ENCODE measurements at regions not wholly inside any gene's neighbourhood (a gene's known extent, or its start where the extent isn't known, plus 50 kb on each side); places are given as distances from the start of the nearest gene placed in this dataset.

GRCh38 chr10:21010615-21011014, 113.5 kb upstream of the NEBL start:
- no peaks in the 10 kb centered on the region for H3K4me1 ChIP-seq
- no peak overlapping the region for H3K4me3 ChIP-seq
- no peaks in the 10 kb centered on the region for H3K36me3 ChIP-seq (replicated peaks in 1 of 2; ENCODE audit: insufficient read depth in 1 of 2, low read depth in 2 of 2)
- intact Hi-C loops (cut with DNase I): no loop called here
- no peak for ATAC-seq
- no peaks in the 10 kb centered on the region for H3K9me3 ChIP-seq
- H3K27me3 ChIP-seq: no peaks in the 10 kb centered on the region
- DNase-seq: no peak
- 89 to 90% methylated on average over 3 of the region's 3 CpGs for WGBS, 2 donors
- H3K27ac ChIP-seq: no peak overlapping the region
- TF ChIP-seq POLR2A (IDR thresholded peaks at IDR 0.05) (no peak), CTCF (IDR thresholded peaks at IDR 0.05) (no peak)

DNA sequence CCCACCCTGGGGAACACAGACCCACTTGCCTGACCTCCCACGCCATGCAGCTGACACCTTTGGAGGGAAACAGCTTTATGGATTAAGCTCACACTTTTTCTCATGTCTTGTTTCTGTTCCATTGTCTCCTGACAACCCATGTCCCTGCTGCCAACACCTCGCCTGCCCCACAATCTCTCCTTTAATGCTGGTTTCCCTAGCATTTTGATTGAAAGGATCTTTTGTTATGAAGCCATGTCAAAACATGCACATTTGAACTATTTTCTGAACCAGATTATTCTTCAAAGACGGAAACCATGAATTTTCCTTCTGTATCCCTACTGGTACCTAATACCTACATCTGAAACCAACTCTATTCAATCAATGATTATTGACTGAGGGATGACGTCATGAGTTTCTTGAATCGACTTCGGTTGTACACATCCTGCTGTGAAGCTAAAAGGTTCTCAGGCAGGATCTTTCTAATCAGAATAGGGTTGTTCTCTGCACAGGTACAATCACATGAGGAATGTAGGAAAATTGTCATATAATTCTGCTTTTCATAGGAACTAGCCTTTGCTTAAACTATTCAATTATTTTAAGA, 106.2 kb upstream of the NEBL start:
- Histone ChIP-seq H3K4me1 (peaks cover 11% of the 10 kb centered on the region), H3K4me3 (no peak overlapping the region), H3K9me3 (no peaks in the 10 kb centered on the region), H3K27ac (no peak overlapping the region), H3K36me3 (replicated peaks in 1 of 2; ENCODE audit: insufficient read depth in 1 of 2, low read depth in 2 of 2) (no peaks in the 10 kb centered on the region), H3K27me3 (no peaks in the 10 kb centered on the region)
- WGBS, 2 donors: 74 to 91% methylated on average over 6 of the region's 6 CpGs
- DNase-seq (no peak), ATAC-seq (no peak)
- intact Hi-C loops (cut with DNase I): no loop called here
- TF ChIP-seq CTCF (IDR thresholded peaks at IDR 0.05) (no peak), POLR2A (IDR thresholded peaks at IDR 0.05) (no peak)

DNA sequence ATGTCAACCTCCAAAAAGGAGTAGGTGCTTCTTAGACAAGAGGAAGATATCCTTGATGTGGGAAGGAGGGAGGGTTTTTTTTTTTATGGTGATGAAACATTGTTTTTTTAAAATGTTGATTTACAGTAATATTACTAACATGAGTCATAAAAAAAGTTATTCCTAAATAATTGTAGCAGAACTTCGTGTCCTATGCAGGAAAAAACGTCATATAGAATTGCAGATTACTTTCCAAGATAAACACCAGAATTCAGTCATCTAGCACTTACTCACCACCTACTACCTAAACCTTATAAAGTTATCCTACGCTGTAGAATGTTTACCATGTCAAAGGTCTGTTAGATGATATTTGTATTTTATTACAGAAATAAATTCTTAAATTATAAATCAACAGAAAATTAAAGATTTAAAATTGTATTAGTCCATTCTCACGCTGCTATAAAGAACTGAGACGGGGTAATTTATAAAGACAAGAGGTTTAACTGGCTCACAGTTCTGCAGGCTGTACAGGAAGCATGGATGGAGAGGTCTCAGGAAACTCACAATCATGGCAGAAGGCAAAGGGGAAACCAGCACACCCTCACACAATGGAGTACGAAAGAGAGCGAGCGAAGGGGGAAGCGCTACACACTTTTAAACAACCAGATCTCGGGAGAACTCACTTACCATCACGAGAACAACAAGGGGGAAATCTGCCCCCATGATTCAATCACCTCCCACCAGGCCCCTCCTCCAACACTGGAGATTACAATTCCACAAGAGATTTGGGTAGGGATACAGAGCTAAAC, 105.2 kb upstream of the NEBL start:
- H3K27me3 ChIP-seq: no peaks in the 10 kb centered on the region
- ATAC-seq (no peak), DNase-seq (no peak)
- no peaks in the 10 kb centered on the region for H3K36me3 ChIP-seq (replicated peaks in 1 of 2; ENCODE audit: insufficient read depth in 1 of 2, low read depth in 2 of 2)
- no peaks in the 10 kb centered on the region for H3K9me3 ChIP-seq
- WGBS, 2 donors: 75 to 82% methylated on average over 11 of the region's 11 CpGs
- intact Hi-C loops (cut with DNase I): no loop called here
- H3K27ac ChIP-seq: no peak overlapping the region
- H3K4me3 ChIP-seq: no peak overlapping the region
- TF ChIP-seq POLR2A (IDR thresholded peaks at IDR 0.05) (no peak), CTCF (IDR thresholded peaks at IDR 0.05) (no peak)
- peaks cover 11% of the 10 kb centered on the region for H3K4me1 ChIP-seq

- Histone ChIP-seq H3K4me3 (no peak overlapping the region), H3K4me1 (peaks cover 11% of the 10 kb centered on the region), H3K27ac (no peak overlapping the region), H3K36me3 (replicated peaks in 1 of 2; ENCODE audit: insufficient read depth in 1 of 2, low read depth in 2 of 2) (no peaks in the 10 kb centered on the region), H3K27me3 (no peaks in the 10 kb centered on the region), H3K9me3 (no peaks in the 10 kb centered on the region)
- WGBS, 2 donors: 92 to 95% methylated on average over 11 of the region's 11 CpGs
- no peak for TF ChIP-seq POLR2A (IDR thresholded peaks at IDR 0.05)
- no peak for TF ChIP-seq CTCF (IDR thresholded peaks at IDR 0.05)
- DNase-seq (no peak), ATAC-seq (no peak)
- intact Hi-C loops (cut with DNase I): no loop called here
These were observed 102.6 kb upstream of the NEBL start for GRCh38 chr10:20999699-21000098.

DNA sequence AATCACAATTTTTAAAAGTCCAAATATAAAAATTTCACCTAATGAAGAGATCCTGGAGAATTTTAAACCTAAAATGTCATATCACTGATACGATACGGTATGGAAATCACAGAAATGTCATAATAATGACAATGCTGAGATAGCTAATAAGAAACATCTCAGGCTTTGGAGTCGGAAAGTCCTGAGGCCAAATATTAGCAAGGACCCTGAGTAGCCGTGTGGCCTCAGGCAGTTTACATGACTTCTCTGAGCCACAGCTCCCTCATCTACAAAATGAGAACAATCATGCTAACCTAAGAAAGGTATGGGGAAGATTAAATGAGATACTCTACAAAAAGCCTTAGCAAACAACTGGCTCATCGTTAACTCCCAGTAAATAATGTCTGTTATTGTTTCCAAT, 100.9 kb upstream of the NEBL start:
- TF ChIP-seq CTCF (IDR thresholded peaks at IDR 0.05) (no peak), POLR2A (IDR thresholded peaks at IDR 0.05) (no peak)
- DNase-seq (no peak), ATAC-seq (no peak)
- no peaks in the 10 kb centered on the region for H3K9me3 ChIP-seq
- WGBS, 2 donors: 89 to 91% methylated on average over 5 of the region's 5 CpGs
- no peak overlapping the region for H3K4me3 ChIP-seq
- H3K4me1 ChIP-seq: peaks cover 11% of the 10 kb centered on the region
- intact Hi-C loops (cut with DNase I): no loop called here
- no peaks in the 10 kb centered on the region for H3K27me3 ChIP-seq
- no peaks in the 10 kb centered on the region for H3K36me3 ChIP-seq (replicated peaks in 1 of 2; ENCODE audit: insufficient read depth in 1 of 2, low read depth in 2 of 2)
- H3K27ac ChIP-seq: no peak overlapping the region
